ENCODE measurements at regions not wholly inside any gene's neighbourhood (a gene's known extent, or its start where the extent isn't known, plus 50 kb on each side); places are given as distances from the start of the nearest gene placed in this dataset.

- POLR2A ChIA-PET = no interaction called here
- no peak overlapping the region for H3K4me3 ChIP-seq (ENCODE audit: low read length)
- no peaks in the 10 kb centered on the region for H3K27me3 ChIP-seq (ENCODE audit: control insufficient read depth in 1 of 2, insufficient read depth in 2 of 2, low read length in 2 of 2)
- ATAC-seq (ENCODE audit: poor library complexity) = no peak
- intact Hi-C loops (cut with DNase I, micrococcal nuclease) = no loop called here
- no peaks in the 10 kb centered on the region for H3K9me3 ChIP-seq (ENCODE audit: control insufficient read depth in 1 of 2, insufficient read depth in 1 of 2, low read length in 2 of 2)
- TF ChIP-seq CTCF (IDR thresholded peaks at IDR 0.05) = no peak
- Mint-ChIP-seq H3K4me3 (no peak overlapping the region), H3K4me1 (ENCODE audit: low read depth) (no peaks in the 10 kb centered on the region), H3K27ac (no peak overlapping the region), H3K36me3 (ENCODE audit: low read depth) (no peaks in the 10 kb centered on the region), H3K9me3 (peaks cover 3% of the 10 kb centered on the region), H3K27me3 (peaks cover 15% of the 10 kb centered on the region)
- H3K27ac ChIP-seq (ENCODE audit: low read depth in 1 of 2, low read length in 2 of 2) = no peak overlapping the region
- CTCF ChIA-PET = no interaction called here
- no peaks in the 10 kb centered on the region for H3K4me1 ChIP-seq (ENCODE audit: insufficient read depth, low read length)
- DNase-seq = no peak
- H3K36me3 ChIP-seq (ENCODE audit: insufficient read depth, low read length) = no peaks in the 10 kb centered on the region
These were observed 156.1 kb downstream of the IRS2 start for GRCh38 chr13:109630271-109630670.

- Histone ChIP-seq H3K9me3 (ENCODE audit: control insufficient read depth in 1 of 2, insufficient read depth in 1 of 2, low read length in 2 of 2) (no peaks in the 10 kb centered on the region), H3K36me3 (ENCODE audit: insufficient read depth, low read length) (no peaks in the 10 kb centered on the region), H3K4me3 (ENCODE audit: low read length) (no peak overlapping the region), H3K27me3 (ENCODE audit: control insufficient read depth in 1 of 2, insufficient read depth in 2 of 2, low read length in 2 of 2) (no peaks in the 10 kb centered on the region), H3K4me1 (ENCODE audit: insufficient read depth, low read length) (no peaks in the 10 kb centered on the region), H3K27ac (ENCODE audit: low read depth in 1 of 2, low read length in 2 of 2) (no peak overlapping the region)
- H3K36me3 Mint-ChIP-seq (ENCODE audit: low read depth) = no peaks in the 10 kb centered on the region
- H3K4me3 Mint-ChIP-seq = no peak overlapping the region
- TF ChIP-seq CTCF (IDR thresholded peaks at IDR 0.05) = no peak
- intact Hi-C loops (cut with DNase I, micrococcal nuclease) = no loop called here
- peaks cover 11% of the 10 kb centered on the region for H3K27me3 Mint-ChIP-seq
- ChIA-PET CTCF (no interaction called here), POLR2A (no interaction called here)
- ATAC-seq (ENCODE audit: poor library complexity) = no peak
- no peaks in the 10 kb centered on the region for H3K4me1 Mint-ChIP-seq (ENCODE audit: low read depth)
- H3K27ac Mint-ChIP-seq = no peak overlapping the region
- no peak for DNase-seq
- H3K9me3 Mint-ChIP-seq = peaks cover 3% of the 10 kb centered on the region
These were observed 156.6 kb downstream of the IRS2 start for GRCh38 chr13:109629737-109630136.

GRCh38 chr13:109628251-109628699, 158.1 kb downstream of the IRS2 start:
- H3K36me3 Mint-ChIP-seq (ENCODE audit: low read depth) = no peaks in the 10 kb centered on the region
- Histone ChIP-seq H3K4me1 (ENCODE audit: insufficient read depth, low read length) (no peaks in the 10 kb centered on the region), H3K27me3 (ENCODE audit: control insufficient read depth in 1 of 2, insufficient read depth in 2 of 2, low read length in 2 of 2) (no peaks in the 10 kb centered on the region), H3K9me3 (ENCODE audit: control insufficient read depth in 1 of 2, insufficient read depth in 1 of 2, low read length in 2 of 2) (no peaks in the 10 kb centered on the region), H3K4me3 (ENCODE audit: low read length) (no peak overlapping the region), H3K27ac (ENCODE audit: low read depth in 1 of 2, low read length in 2 of 2) (no peak overlapping the region), H3K36me3 (ENCODE audit: insufficient read depth, low read length) (no peaks in the 10 kb centered on the region)
- no peak overlapping the region for H3K4me3 Mint-ChIP-seq
- ATAC-seq (ENCODE audit: poor library complexity) (no peak), DNase-seq (no peak)
- TF ChIP-seq CTCF (IDR thresholded peaks at IDR 0.05) = no peak
- peaks cover 3% of the 10 kb centered on the region for H3K9me3 Mint-ChIP-seq
- H3K4me1 Mint-ChIP-seq (ENCODE audit: low read depth) = no peaks in the 10 kb centered on the region
- no peak overlapping the region for H3K27ac Mint-ChIP-seq
- intact Hi-C loops (cut with DNase I, micrococcal nuclease) = no loop called here
- ChIA-PET CTCF (no interaction called here), POLR2A (no interaction called here)
- H3K27me3 Mint-ChIP-seq = peaks cover 11% of the 10 kb centered on the region

Measured in CD4-positive, alpha-beta T cell (primary cell).